GM23338 (cell line): ENCODE measurements at regions not wholly inside any gene's neighbourhood (a gene's known extent, or its start where the extent isn't known, plus 50 kb on each side); places are given as distances from the start of the nearest gene placed in this dataset.

Source experiments
- ATAC-seq: fragments of 200-7000 bp; cut with Tn5 transposase; 3 replicates; pipeline ENCODE4 v1.9.1; 2020
- DNase-seq: peaks from one replicate; pipeline ENCODE4 v3.0.0-alpha.2; 2015; ENCODE audit warnings: low spot score
- H2AFZ ChIP-seq: fragments of 200-600 bp; sonication (generic); 2 replicates; pipeline ENCODE4 v1.8.0; 2016; ENCODE audit warnings: antibody characterized with exemption, mild to moderate bottlenecking, moderate library complexity
- H3F3A ChIP-seq: fragments of 200-600 bp; sonication (generic); replicated peaks from 2 replicates; pipeline ENCODE4 v1.8.0; 2017; ENCODE audit warnings: antibody characterized with exemption, mixed run types, low read depth
- H3K27ac ChIP-seq: fragments of 200-600 bp; sonication (generic); 2 replicates; pipeline ENCODE4 v1.6.1; 2016; ENCODE audit warnings: low read depth
- H3K27me3 ChIP-seq: fragments of 200-600 bp; sonication (generic); 2 replicates; pipeline ENCODE4 v1.8.0; 2016; ENCODE audit warnings: mild to moderate bottlenecking, mixed run types, moderate library complexity; ENCODE audit not compliant: insufficient read depth
- H3K36me3 ChIP-seq: fragments of 200-600 bp; sonication (generic); 2 replicates; pipeline ENCODE4 v1.8.0; 2016; ENCODE audit warnings: mild to moderate bottlenecking; ENCODE audit not compliant: insufficient read depth
- H3K4me1 ChIP-seq: fragments of 200-600 bp; sonication (generic); 2 replicates; pipeline ENCODE4 v1.8.0; 2016; ENCODE audit warnings: mild to moderate bottlenecking, moderate library complexity; ENCODE audit not compliant: insufficient read depth
- H3K4me2 ChIP-seq: fragments of 200-600 bp; sonication (generic); 2 replicates; pipeline ENCODE4 v1.7.1; 2017; ENCODE audit warnings: mixed run types
- H3K4me3 ChIP-seq: fragments of 200-600 bp; sonication (generic); 2 replicates; pipeline ENCODE4 v1.6.1; 2016; ENCODE audit warnings: mixed run types
- H3K79me2 ChIP-seq: fragments of 200-600 bp; sonication (generic); replicated peaks from 2 replicates; pipeline ENCODE4 v1.8.0; 2017; ENCODE audit warnings: mild to moderate bottlenecking; ENCODE audit not compliant: insufficient read depth
- H3K9me2 ChIP-seq: fragments of 200-600 bp; sonication (generic); 2 replicates; pipeline ENCODE4 v1.8.0; 2017; ENCODE audit not compliant: insufficient read depth
- H4K20me1 ChIP-seq: fragments of 200-600 bp; sonication (generic); replicated peaks from 2 replicates; pipeline ENCODE4 v1.8.0; 2017; ENCODE audit warnings: mild to moderate bottlenecking; ENCODE audit not compliant: insufficient read depth
- H3K27ac Mint-ChIP-seq: 2 replicates; pipeline ENCODE4 v1.8.0; 2020; ENCODE audit warnings: inconsistent platforms, mild to moderate bottlenecking, moderate library complexity, mixed read lengths
- H3K27me3 Mint-ChIP-seq: 3 replicates; pipeline ENCODE4 v1.8.0; 2022; ENCODE audit warnings: low read depth, mild to moderate bottlenecking, moderate library complexity, mixed read lengths, inconsistent platforms; ENCODE audit not compliant: insufficient read depth, poor library complexity
- H3K36me3 Mint-ChIP-seq: 3 replicates; pipeline ENCODE4 v1.8.0; 2021; ENCODE audit warnings: low read depth, mild to moderate bottlenecking, inconsistent platforms, moderate library complexity, mixed read lengths
- H3K4me1 Mint-ChIP-seq: 3 replicates; pipeline ENCODE4 v1.8.0; 2020; ENCODE audit warnings: mild to moderate bottlenecking, inconsistent platforms, mixed read lengths
- H3K4me3 Mint-ChIP-seq: 3 replicates; pipeline ENCODE4 v1.8.0; 2021; ENCODE audit warnings: moderate library complexity, mild to moderate bottlenecking, inconsistent platforms, mixed read lengths
- H3K9me3 Mint-ChIP-seq: 3 replicates; pipeline ENCODE4 v1.8.0; 2020; ENCODE audit warnings: moderate library complexity, mild to moderate bottlenecking, inconsistent platforms, mixed read lengths
- CREB1 ChIP-seq: fragments of 250-450 bp; sonication (Bioruptor Pico); IDR thresholded peaks from 2 replicates; pipeline ENCODE4 v1.5.0; 2020; ENCODE audit warnings: low read depth, mild to moderate bottlenecking, moderate library complexity
- EZH2 ChIP-seq: fragments of 200-600 bp; sonication (generic); IDR thresholded peaks from one replicate; pipeline ENCODE4 v1.8.0; 2017; ENCODE audit warnings: antibody characterized with exemption, mild to moderate bottlenecking, low read depth; ENCODE audit not compliant: unreplicated experiment
- EZH2phosphoT487 ChIP-seq: fragments of 200-600 bp; sonication (generic); IDR thresholded peaks from one replicate; pipeline ENCODE4 v1.8.1; 2018; ENCODE audit warnings: antibody characterized with exemption; ENCODE audit not compliant: unreplicated experiment
- JUNB ChIP-seq: IDR thresholded peaks from one replicate; pipeline ENCODE4 v1.6.1; 2016; ENCODE audit warnings: antibody characterized with exemption; ENCODE audit not compliant: unreplicated experiment
- NANOG ChIP-seq: IDR thresholded peaks from 2 replicates; pipeline ENCODE4 v1.6.1; 2016; ENCODE audit warnings: antibody characterized with exemption, borderline replicate concordance
- POLR2AphosphoS5 ChIP-seq: IDR thresholded peaks from 2 replicates; pipeline ENCODE4 v1.6.1; 2016; ENCODE audit warnings: antibody characterized with exemption, low read depth
- STAT1 ChIP-seq: IDR thresholded peaks from one replicate; pipeline ENCODE4 v1.6.1; 2016; ENCODE audit warnings: antibody characterized with exemption; ENCODE audit not compliant: unreplicated experiment
- ZNF114 ChIP-seq: fragments of 250-450 bp; sonication (Bioruptor Pico); IDR thresholded peaks from 2 replicates; pipeline ENCODE4 v1.5.0; 2020; ENCODE audit warnings: mild to moderate bottlenecking, moderate library complexity
- ZNF331 ChIP-seq: fragments of 250-450 bp; sonication (Bioruptor Pico); IDR thresholded peaks from 2 replicates; pipeline ENCODE4 v1.5.0; 2020; ENCODE audit warnings: low read depth, mild to moderate bottlenecking, moderate library complexity
- TF ChIP-seq, protein P1 (sequence below): fragments of 250-450 bp; sonication (Bioruptor Pico); IDR thresholded peaks from 2 replicates; pipeline ENCODE4 v1.5.0; 2020; ENCODE audit warnings: mild to moderate bottlenecking, moderate library complexity
- TF ChIP-seq, protein P2 (sequence below): IDR thresholded peaks from 2 replicates; pipeline ENCODE4 v1.6.1; 2016; ENCODE audit warnings: antibody characterized with exemption
- TF ChIP-seq, protein P3 (sequence below), 2 experiments: fragments of 200-600 bp in 1 of 2; sonication (generic) in 1 of 2; conservative IDR thresholded peaks; 2 replicates each; pipeline versions ENCODE4 v1.5.1 to v1.6.1; 2016 to 2017; ENCODE audit warnings: antibody characterized with exemption in 2 of 2, low read depth in 2 of 2, mild to moderate bottlenecking in 2 of 2, moderate library complexity in 1 of 2

DNA sequence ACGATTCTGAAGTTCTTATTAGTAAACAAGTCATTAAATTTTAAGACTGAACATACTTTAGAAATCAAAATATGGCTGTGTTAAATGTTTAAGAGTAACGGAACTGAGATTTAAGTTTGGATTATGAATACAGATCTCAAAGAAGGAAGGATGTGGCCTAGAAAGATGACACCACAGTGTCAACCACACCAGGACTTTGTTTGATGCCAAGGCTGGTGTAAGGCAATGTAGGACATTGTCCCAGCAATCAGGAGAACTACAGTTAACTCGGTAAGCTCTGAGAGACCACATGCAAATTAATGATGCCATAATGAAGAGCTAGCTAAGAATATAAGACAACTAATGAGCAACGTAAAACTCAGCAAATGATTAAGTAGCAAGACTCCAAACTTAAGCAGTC lies 932.9 kb downstream of the ADGRL2 start (continued):
- TF ChIP-seq, protein P1, sequence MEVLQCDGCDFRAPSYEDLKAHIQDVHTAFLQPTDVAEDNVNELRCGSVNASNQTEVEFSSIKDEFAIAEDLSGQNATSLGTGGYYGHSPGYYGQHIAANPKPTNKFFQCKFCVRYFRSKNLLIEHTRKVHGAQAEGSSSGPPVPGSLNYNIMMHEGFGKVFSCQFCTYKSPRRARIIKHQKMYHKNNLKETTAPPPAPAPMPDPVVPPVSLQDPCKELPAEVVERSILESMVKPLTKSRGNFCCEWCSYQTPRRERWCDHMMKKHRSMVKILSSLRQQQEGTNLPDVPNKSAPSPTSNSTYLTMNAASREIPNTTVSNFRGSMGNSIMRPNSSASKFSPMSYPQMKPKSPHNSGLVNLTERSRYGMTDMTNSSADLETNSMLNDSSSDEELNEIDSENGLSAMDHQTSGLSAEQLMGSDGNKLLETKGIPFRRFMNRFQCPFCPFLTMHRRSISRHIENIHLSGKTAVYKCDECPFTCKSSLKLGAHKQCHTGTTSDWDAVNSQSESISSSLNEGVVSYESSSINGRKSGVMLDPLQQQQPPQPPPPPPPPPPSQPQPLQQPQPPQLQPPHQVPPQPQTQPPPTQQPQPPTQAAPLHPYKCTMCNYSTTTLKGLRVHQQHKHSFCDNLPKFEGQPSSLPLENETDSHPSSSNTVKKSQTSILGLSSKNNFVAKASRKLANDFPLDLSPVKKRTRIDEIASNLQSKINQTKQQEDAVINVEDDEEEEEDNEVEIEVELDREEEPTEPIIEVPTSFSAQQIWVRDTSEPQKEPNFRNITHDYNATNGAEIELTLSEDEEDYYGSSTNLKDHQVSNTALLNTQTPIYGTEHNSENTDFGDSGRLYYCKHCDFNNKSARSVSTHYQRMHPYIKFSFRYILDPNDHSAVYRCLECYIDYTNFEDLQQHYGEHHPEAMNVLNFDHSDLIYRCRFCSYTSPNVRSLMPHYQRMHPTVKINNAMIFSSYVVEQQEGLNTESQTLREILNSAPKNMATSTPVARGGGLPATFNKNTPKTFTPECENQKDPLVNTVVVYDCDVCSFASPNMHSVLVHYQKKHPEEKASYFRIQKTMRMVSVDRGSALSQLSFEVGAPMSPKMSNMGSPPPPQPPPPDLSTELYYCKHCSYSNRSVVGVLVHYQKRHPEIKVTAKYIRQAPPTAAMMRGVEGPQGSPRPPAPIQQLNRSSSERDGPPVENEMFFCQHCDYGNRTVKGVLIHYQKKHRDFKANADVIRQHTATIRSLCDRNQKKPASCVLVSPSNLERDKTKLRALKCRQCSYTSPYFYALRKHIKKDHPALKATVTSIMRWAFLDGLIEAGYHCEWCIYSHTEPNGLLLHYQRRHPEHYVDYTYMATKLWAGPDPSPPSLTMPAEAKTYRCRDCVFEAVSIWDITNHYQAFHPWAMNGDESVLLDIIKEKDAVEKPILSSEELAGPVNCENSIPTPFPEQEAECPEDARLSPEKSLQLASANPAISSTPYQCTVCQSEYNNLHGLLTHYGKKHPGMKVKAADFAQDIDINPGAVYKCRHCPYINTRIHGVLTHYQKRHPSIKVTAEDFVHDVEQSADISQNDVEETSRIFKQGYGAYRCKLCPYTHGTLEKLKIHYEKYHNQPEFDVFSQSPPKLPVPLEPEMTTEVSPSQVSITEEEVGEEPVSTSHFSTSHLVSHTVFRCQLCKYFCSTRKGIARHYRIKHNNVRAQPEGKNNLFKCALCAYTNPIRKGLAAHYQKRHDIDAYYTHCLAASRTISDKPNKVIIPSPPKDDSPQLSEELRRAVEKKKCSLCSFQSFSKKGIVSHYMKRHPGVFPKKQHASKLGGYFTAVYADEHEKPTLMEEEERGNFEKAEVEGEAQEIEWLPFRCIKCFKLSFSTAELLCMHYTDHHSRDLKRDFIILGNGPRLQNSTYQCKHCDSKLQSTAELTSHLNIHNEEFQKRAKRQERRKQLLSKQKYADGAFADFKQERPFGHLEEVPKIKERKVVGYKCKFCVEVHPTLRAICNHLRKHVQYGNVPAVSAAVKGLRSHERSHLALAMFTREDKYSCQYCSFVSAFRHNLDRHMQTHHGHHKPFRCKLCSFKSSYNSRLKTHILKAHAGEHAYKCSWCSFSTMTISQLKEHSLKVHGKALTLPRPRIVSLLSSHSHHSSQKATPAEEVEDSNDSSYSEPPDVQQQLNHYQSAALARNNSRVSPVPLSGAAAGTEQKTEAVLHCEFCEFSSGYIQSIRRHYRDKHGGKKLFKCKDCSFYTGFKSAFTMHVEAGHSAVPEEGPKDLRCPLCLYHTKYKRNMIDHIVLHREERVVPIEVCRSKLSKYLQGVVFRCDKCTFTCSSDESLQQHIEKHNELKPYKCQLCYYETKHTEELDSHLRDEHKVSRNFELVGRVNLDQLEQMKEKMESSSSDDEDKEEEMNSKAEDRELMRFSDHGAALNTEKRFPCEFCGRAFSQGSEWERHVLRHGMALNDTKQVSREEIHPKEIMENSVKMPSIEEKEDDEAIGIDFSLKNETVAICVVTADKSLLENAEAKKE (CRISPR knock-in tag), result no peak
- no peak for TF ChIP-seq ZNF331 (CRISPR knock-in tag)
- TF ChIP-seq, protein P2, sequence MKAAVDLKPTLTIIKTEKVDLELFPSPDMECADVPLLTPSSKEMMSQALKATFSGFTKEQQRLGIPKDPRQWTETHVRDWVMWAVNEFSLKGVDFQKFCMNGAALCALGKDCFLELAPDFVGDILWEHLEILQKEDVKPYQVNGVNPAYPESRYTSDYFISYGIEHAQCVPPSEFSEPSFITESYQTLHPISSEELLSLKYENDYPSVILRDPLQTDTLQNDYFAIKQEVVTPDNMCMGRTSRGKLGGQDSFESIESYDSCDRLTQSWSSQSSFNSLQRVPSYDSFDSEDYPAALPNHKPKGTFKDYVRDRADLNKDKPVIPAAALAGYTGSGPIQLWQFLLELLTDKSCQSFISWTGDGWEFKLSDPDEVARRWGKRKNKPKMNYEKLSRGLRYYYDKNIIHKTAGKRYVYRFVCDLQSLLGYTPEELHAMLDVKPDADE, result no peak
- TF ChIP-seq EZH2, result no peak
- TF ChIP-seq STAT1, result no peak
- no peak for TF ChIP-seq CREB1
- no peak for TF ChIP-seq EZH2phosphoT487
- no peak for TF ChIP-seq ZNF114

DNA sequence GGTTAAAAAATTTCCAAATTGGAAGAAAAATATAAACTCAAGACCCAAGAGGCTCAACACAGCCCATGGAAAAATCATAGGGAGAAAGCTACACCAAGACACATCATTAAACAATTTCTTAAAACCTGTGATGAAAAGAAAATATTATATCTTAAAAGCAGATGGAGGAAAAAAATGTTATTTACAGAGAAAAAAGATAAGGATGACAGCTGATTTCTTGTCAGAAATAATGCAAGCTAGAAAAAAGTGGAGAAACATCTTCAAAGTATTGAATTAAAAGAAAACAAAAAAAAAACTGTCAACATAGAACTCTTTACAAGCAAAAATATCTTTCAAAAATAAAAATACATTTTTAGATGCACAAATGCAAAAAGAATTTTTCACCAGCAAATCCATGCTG lies 930.5 kb downstream of the ADGRL2 start:
- Histone ChIP-seq H3K79me2 (no peaks in the 10 kb centered on the region), H3K4me1 (no peaks in the 10 kb centered on the region), H3K27ac (no peak overlapping the region), H3K36me3 (peaks cover 5% of the 10 kb centered on the region; the same call in 1 of the 2 replicates), H4K20me1 (no peaks in the 10 kb centered on the region), H3K4me2 (no peak overlapping the region), H3K9me2 (no peaks in the 10 kb centered on the region), H3F3A (no peaks in the 10 kb centered on the region), H3K27me3 (no peaks in the 10 kb centered on the region), H3K4me3 (no peak overlapping the region), H2AFZ (no peak overlapping the region)
- no peak for DNase-seq
- no peaks in the 10 kb centered on the region for H3K4me1 Mint-ChIP-seq
- H3K9me3 Mint-ChIP-seq, result peaks cover 21% of the 10 kb centered on the region
- ATAC-seq, result no peak
- H3K27me3 Mint-ChIP-seq, result no peaks in the 10 kb centered on the region
- no peak overlapping the region for H3K27ac Mint-ChIP-seq
- H3K36me3 Mint-ChIP-seq, result peaks cover 20% of the 10 kb centered on the region
- H3K4me3 Mint-ChIP-seq, result no peak overlapping the region
- TF ChIP-seq NANOG, result no peak
- no peak for TF ChIP-seq POLR2AphosphoS5
- TF ChIP-seq, protein P2, result no peak
- TF ChIP-seq STAT1, result no peak
- no peak for TF ChIP-seq EZH2phosphoT487
- TF ChIP-seq ZNF331 (CRISPR knock-in tag), result no peak
- TF ChIP-seq JUNB, result no peak
- TF ChIP-seq, protein P3, sequence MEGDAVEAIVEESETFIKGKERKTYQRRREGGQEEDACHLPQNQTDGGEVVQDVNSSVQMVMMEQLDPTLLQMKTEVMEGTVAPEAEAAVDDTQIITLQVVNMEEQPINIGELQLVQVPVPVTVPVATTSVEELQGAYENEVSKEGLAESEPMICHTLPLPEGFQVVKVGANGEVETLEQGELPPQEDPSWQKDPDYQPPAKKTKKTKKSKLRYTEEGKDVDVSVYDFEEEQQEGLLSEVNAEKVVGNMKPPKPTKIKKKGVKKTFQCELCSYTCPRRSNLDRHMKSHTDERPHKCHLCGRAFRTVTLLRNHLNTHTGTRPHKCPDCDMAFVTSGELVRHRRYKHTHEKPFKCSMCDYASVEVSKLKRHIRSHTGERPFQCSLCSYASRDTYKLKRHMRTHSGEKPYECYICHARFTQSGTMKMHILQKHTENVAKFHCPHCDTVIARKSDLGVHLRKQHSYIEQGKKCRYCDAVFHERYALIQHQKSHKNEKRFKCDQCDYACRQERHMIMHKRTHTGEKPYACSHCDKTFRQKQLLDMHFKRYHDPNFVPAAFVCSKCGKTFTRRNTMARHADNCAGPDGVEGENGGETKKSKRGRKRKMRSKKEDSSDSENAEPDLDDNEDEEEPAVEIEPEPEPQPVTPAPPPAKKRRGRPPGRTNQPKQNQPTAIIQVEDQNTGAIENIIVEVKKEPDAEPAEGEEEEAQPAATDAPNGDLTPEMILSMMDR (conservative IDR thresholded peaks at IDR 0.05; ENCODE audit: low read depth in 2 of 2), result no peak
- TF ChIP-seq ZNF114, result no peak
